ENCODE measurements at regions not wholly inside any gene's neighbourhood (a gene's known extent, or its start where the extent isn't known, plus 50 kb on each side); places are given as distances from the start of the nearest gene placed in this dataset.

- no peaks in the 10 kb centered on the region for H3K27me3 Mint-ChIP-seq (ENCODE audit: insufficient read depth, low read depth)
- Histone ChIP-seq H3F3A (ENCODE audit: low read depth) (peaks cover 11% of the 10 kb centered on the region), H3K9me3 (ENCODE audit: low read depth) (no peaks in the 10 kb centered on the region), H3K79me2 (ENCODE audit: low read depth) (no peaks in the 10 kb centered on the region), H4K20me1 (ENCODE audit: low read depth) (no peaks in the 10 kb centered on the region), H3K27me3 (no peaks in the 10 kb centered on the region), H3K4me3 (no peak overlapping the region), H3K36me3 (no peaks in the 10 kb centered on the region), H3K4me2 (peak overlapping the region; percentile 8), H2AFZ (replicated peaks) (peak overlapping the region; percentile 94), H3K9ac (no peak overlapping the region), H3K4me1 (peaks cover 26% of the 10 kb centered on the region), H3K27ac (peak overlapping the region; percentile 73)
- H3K36me3 Mint-ChIP-seq, result no peaks in the 10 kb centered on the region
- TF ChIP-seq EZH2phosphoT487 (IDR thresholded peaks at IDR 0.05) (no peak), EZH2 (IDR thresholded peaks at IDR 0.05) (no peak), CTCF (IDR thresholded peaks at IDR 0.05) (no peak)
- H3K4me1 Mint-ChIP-seq, result peaks cover 18% of the 10 kb centered on the region
- DNase-seq (ENCODE audit: low spot score), result no peak
- no peak overlapping the region for H3K4me3 Mint-ChIP-seq
- peaks cover 7% of the 10 kb centered on the region for H3K9me3 Mint-ChIP-seq
- H3K27ac Mint-ChIP-seq, result no peak overlapping the region
Observed at GRCh38 chr14:34013721-34014060, 62.8 kb upstream of the EGLN3 start.

- H3F3A ChIP-seq (ENCODE audit: low read depth), result peaks cover 7% of the 10 kb centered on the region
- no peaks in the 10 kb centered on the region for H3K9me3 ChIP-seq (ENCODE audit: low read depth)
- Mint-ChIP-seq H3K27ac (no peak overlapping the region), H3K4me3 (no peak overlapping the region), H3K9me3 (peaks cover 7% of the 10 kb centered on the region), H3K27me3 (ENCODE audit: insufficient read depth, low read depth) (no peaks in the 10 kb centered on the region), H3K36me3 (no peaks in the 10 kb centered on the region), H3K4me1 (peaks cover 13% of the 10 kb centered on the region)
- no peak overlapping the region for H3K4me3 ChIP-seq
- H4K20me1 ChIP-seq (ENCODE audit: low read depth), result no peaks in the 10 kb centered on the region
- peaks cover 21% of the 10 kb centered on the region for H3K4me1 ChIP-seq
- TF ChIP-seq CTCF (IDR thresholded peaks at IDR 0.05) (no peak), EZH2 (IDR thresholded peaks at IDR 0.05) (no peak), EZH2phosphoT487 (IDR thresholded peaks at IDR 0.05) (no peak)
- H2AFZ ChIP-seq (replicated peaks), result peak overlapping the region; percentile 94
- no peak overlapping the region for H3K9ac ChIP-seq
- no peaks in the 10 kb centered on the region for H3K27me3 ChIP-seq
- no peaks in the 10 kb centered on the region for H3K79me2 ChIP-seq (ENCODE audit: low read depth)
- no peak for DNase-seq (ENCODE audit: low spot score)
- peak overlapping the region; percentile 8 for H3K4me2 ChIP-seq
- H3K36me3 ChIP-seq, result no peaks in the 10 kb centered on the region
- H3K27ac ChIP-seq, result peak overlapping the region; percentile 73
Observed at GRCh38 chr14:34012978-34013720, 62.3 kb upstream of the EGLN3 start.

- no peak overlapping the region for H3K27ac Mint-ChIP-seq
- no peaks in the 10 kb centered on the region for H3K36me3 ChIP-seq
- no peak for TF ChIP-seq CTCF (IDR thresholded peaks at IDR 0.05)
- TF ChIP-seq EZH2phosphoT487 (IDR thresholded peaks at IDR 0.05), result no peak
- H3K27ac ChIP-seq, result no peak overlapping the region
- no peak overlapping the region for H3K9ac ChIP-seq
- no peaks in the 10 kb centered on the region for H3K27me3 ChIP-seq
- H3K4me2 ChIP-seq, result no peak overlapping the region
- H3K4me1 Mint-ChIP-seq, result peaks cover 10% of the 10 kb centered on the region
- H3K79me2 ChIP-seq (ENCODE audit: low read depth), result no peaks in the 10 kb centered on the region
- H3K9me3 ChIP-seq (ENCODE audit: low read depth), result no peaks in the 10 kb centered on the region
- H3K27me3 Mint-ChIP-seq (ENCODE audit: insufficient read depth, low read depth), result no peaks in the 10 kb centered on the region
- H4K20me1 ChIP-seq (ENCODE audit: low read depth), result no peaks in the 10 kb centered on the region
- no peak overlapping the region for H3K4me3 ChIP-seq
- H3K36me3 Mint-ChIP-seq, result no peaks in the 10 kb centered on the region
- DNase-seq (ENCODE audit: low spot score), result no peak
- H3K4me3 Mint-ChIP-seq, result no peak overlapping the region
- no peak overlapping the region for H2AFZ ChIP-seq (replicated peaks)
- peaks cover 19% of the 10 kb centered on the region for H3K4me1 ChIP-seq
- peaks cover 6% of the 10 kb centered on the region for H3F3A ChIP-seq (ENCODE audit: low read depth)
- H3K9me3 Mint-ChIP-seq, result peaks cover 7% of the 10 kb centered on the region
Observed at GRCh38 chr14:34012369-34012768, 61.5 kb upstream of the EGLN3 start.
